ENCODE measurements at regions not wholly inside any gene's neighbourhood (a gene's known extent, or its start where the extent isn't known, plus 50 kb on each side); places are given as distances from the start of the nearest gene placed in this dataset.

- Mint-ChIP-seq H3K36me3 (no peaks in the 10 kb centered on the region), H3K4me1 (no peaks in the 10 kb centered on the region), H3K4me3 (no peak overlapping the region), H3K27me3 (no peaks in the 10 kb centered on the region), H3K27ac (no peak overlapping the region), H3K9me3 (peaks cover 0 to 5% (median 2%) of the 10 kb centered on the region in 7 donors)
- ATAC-seq (ENCODE audit: low read depth in 2 of 2) (no peak), DNase-seq (no peak)
Measured at GRCh38 chr7:15950299-15950698, 263.8 kb upstream of the MEOX2 start.

GRCh38 chr7:15947754-15948153 lies 261.3 kb upstream of the MEOX2 start:
- H3K9me3 Mint-ChIP-seq, result peaks cover 0 to 4% (median 1%) of the 10 kb centered on the region in 7 donors
- H3K27ac Mint-ChIP-seq, result no peak overlapping the region
- no peak overlapping the region for H3K4me3 Mint-ChIP-seq
- H3K4me1 Mint-ChIP-seq, result no peaks in the 10 kb centered on the region
- H3K36me3 Mint-ChIP-seq, result no peaks in the 10 kb centered on the region
- no peak for ATAC-seq (ENCODE audit: low read depth in 2 of 2)
- H3K27me3 Mint-ChIP-seq, result no peaks in the 10 kb centered on the region
- DNase-seq, result no peak

- H3K4me1 Mint-ChIP-seq, result no peaks in the 10 kb centered on the region
- no peaks in the 10 kb centered on the region for H3K27me3 Mint-ChIP-seq
- H3K4me3 Mint-ChIP-seq, result no peak overlapping the region
- DNase-seq (no peak), ATAC-seq (ENCODE audit: low read depth in 2 of 2) (no peak)
- H3K36me3 Mint-ChIP-seq, result no peaks in the 10 kb centered on the region
- no peak overlapping the region for H3K27ac Mint-ChIP-seq
- H3K9me3 Mint-ChIP-seq, result peaks cover 0 to 5% (median 0%) of the 10 kb centered on the region in 7 donors
Measured at GRCh38 chr7:15938115-15938514, 251.6 kb upstream of the MEOX2 start.

GRCh38 chr7:15937571-15937970 lies 251.1 kb upstream of the MEOX2 start:
- H3K36me3 Mint-ChIP-seq, result no peaks in the 10 kb centered on the region
- peaks cover 0 to 5% (median 0%) of the 10 kb centered on the region in 7 donors for H3K9me3 Mint-ChIP-seq
- no peaks in the 10 kb centered on the region for H3K27me3 Mint-ChIP-seq
- DNase-seq, result no peak
- ATAC-seq (ENCODE audit: low read depth in 2 of 2), result no peak
- H3K4me1 Mint-ChIP-seq, result no peaks in the 10 kb centered on the region
- no peak overlapping the region for H3K4me3 Mint-ChIP-seq
- no peak overlapping the region for H3K27ac Mint-ChIP-seq

GRCh38 chr7:15936991-15937390 lies 250.5 kb upstream of the MEOX2 start:
- H3K9me3 Mint-ChIP-seq, result peaks cover 0 to 5% (median 0%) of the 10 kb centered on the region in 7 donors
- no peaks in the 10 kb centered on the region for H3K27me3 Mint-ChIP-seq
- no peak overlapping the region for H3K27ac Mint-ChIP-seq
- DNase-seq, result no peak
- H3K4me3 Mint-ChIP-seq, result no peak overlapping the region
- no peaks in the 10 kb centered on the region for H3K36me3 Mint-ChIP-seq
- no peaks in the 10 kb centered on the region for H3K4me1 Mint-ChIP-seq
- no peak for ATAC-seq (ENCODE audit: low read depth in 2 of 2)

- Mint-ChIP-seq H3K4me3 (no peak overlapping the region), H3K27ac (peak overlapping the region in 1 of 6 donors; percentile 89), H3K4me1 (no peaks in the 10 kb centered on the region), H3K9me3 (peaks cover 0 to 8% (median 0%) of the 10 kb centered on the region in 7 donors), H3K27me3 (no peaks in the 10 kb centered on the region), H3K36me3 (no peaks in the 10 kb centered on the region)
- DNase-seq (no peak), ATAC-seq (ENCODE audit: low read depth in 2 of 2) (no peak)
Measured at GRCh38 chr7:15932318-15932717, 245.8 kb upstream of the MEOX2 start.

- Mint-ChIP-seq H3K4me1 (no peaks in the 10 kb centered on the region), H3K9me3 (peaks cover 0 to 10% (median 3%) of the 10 kb centered on the region in 7 donors), H3K27ac (no peak overlapping the region), H3K27me3 (no peaks in the 10 kb centered on the region), H3K36me3 (no peaks in the 10 kb centered on the region), H3K4me3 (no peak overlapping the region)
- DNase-seq, result no peak
- ATAC-seq (ENCODE audit: low read depth in 2 of 2), result no peak
Measured at GRCh38 chr7:15929411-15929810, 242.9 kb upstream of the MEOX2 start.

GRCh38 chr7:15925608-15926007 lies 239.1 kb upstream of the MEOX2 start:
- ATAC-seq (ENCODE audit: low read depth in 2 of 2), result no peak
- DNase-seq, result no peak
- Mint-ChIP-seq H3K9me3 (peaks cover 0 to 10% (median 3%) of the 10 kb centered on the region in 7 donors), H3K27ac (no peak overlapping the region), H3K4me3 (no peak overlapping the region), H3K36me3 (no peaks in the 10 kb centered on the region), H3K27me3 (no peaks in the 10 kb centered on the region), H3K4me1 (no peaks in the 10 kb centered on the region)

GRCh38 chr7:15924910-15925309 lies 238.4 kb upstream of the MEOX2 start:
- H3K27ac Mint-ChIP-seq, result no peak overlapping the region
- DNase-seq (no peak), ATAC-seq (ENCODE audit: low read depth in 2 of 2) (no peak)
- no peaks in the 10 kb centered on the region for H3K27me3 Mint-ChIP-seq
- no peaks in the 10 kb centered on the region for H3K36me3 Mint-ChIP-seq
- no peaks in the 10 kb centered on the region for H3K4me1 Mint-ChIP-seq
- peaks cover 0 to 10% (median 3%) of the 10 kb centered on the region in 7 donors for H3K9me3 Mint-ChIP-seq
- no peak overlapping the region for H3K4me3 Mint-ChIP-seq

GRCh38 chr7:15922002-15922401 lies 235.5 kb upstream of the MEOX2 start:
- ATAC-seq (ENCODE audit: low read depth in 2 of 2) (no peak), DNase-seq (no peak)
- Mint-ChIP-seq H3K9me3 (peaks cover 0 to 5% (median 0%) of the 10 kb centered on the region in 7 donors), H3K4me3 (no peak overlapping the region), H3K4me1 (no peaks in the 10 kb centered on the region), H3K36me3 (no peaks in the 10 kb centered on the region), H3K27me3 (no peaks in the 10 kb centered on the region), H3K27ac (no peak overlapping the region)

GRCh38 chr7:15921576-15921975 lies 235.1 kb upstream of the MEOX2 start:
- Mint-ChIP-seq H3K36me3 (no peaks in the 10 kb centered on the region), H3K4me3 (no peak overlapping the region), H3K27ac (no peak overlapping the region), H3K27me3 (no peaks in the 10 kb centered on the region), H3K4me1 (no peaks in the 10 kb centered on the region), H3K9me3 (peaks cover 0 to 5% (median 0%) of the 10 kb centered on the region in 7 donors)
- DNase-seq (no peak), ATAC-seq (ENCODE audit: low read depth in 2 of 2) (no peak)

- Mint-ChIP-seq H3K4me1 (no peaks in the 10 kb centered on the region), H3K36me3 (no peaks in the 10 kb centered on the region), H3K27me3 (no peaks in the 10 kb centered on the region), H3K4me3 (no peak overlapping the region), H3K9me3 (peaks cover 0 to 5% (median 0%) of the 10 kb centered on the region in 7 donors), H3K27ac (no peak overlapping the region)
- ATAC-seq (ENCODE audit: low read depth in 2 of 2) (no peak), DNase-seq (no peak)
Measured at GRCh38 chr7:15920953-15921352, 234.5 kb upstream of the MEOX2 start.

- no peaks in the 10 kb centered on the region for H3K4me1 Mint-ChIP-seq
- no peak for ATAC-seq (ENCODE audit: low read depth in 2 of 2)
- no peaks in the 10 kb centered on the region for H3K27me3 Mint-ChIP-seq
- no peak overlapping the region for H3K27ac Mint-ChIP-seq
- no peak overlapping the region for H3K4me3 Mint-ChIP-seq
- DNase-seq, result no peak
- no peaks in the 10 kb centered on the region for H3K36me3 Mint-ChIP-seq
- peaks cover 0 to 4% (median 0%) of the 10 kb centered on the region in 7 donors for H3K9me3 Mint-ChIP-seq
Measured at GRCh38 chr7:15916681-15917380, 230.3 kb upstream of the MEOX2 start.

- peaks cover 0 to 4% (median 0%) of the 10 kb centered on the region in 7 donors for H3K9me3 Mint-ChIP-seq
- H3K4me1 Mint-ChIP-seq, result no peaks in the 10 kb centered on the region
- H3K27ac Mint-ChIP-seq, result no peak overlapping the region
- ATAC-seq (ENCODE audit: low read depth in 2 of 2), result no peak
- no peak overlapping the region for H3K4me3 Mint-ChIP-seq
- no peaks in the 10 kb centered on the region for H3K27me3 Mint-ChIP-seq
- DNase-seq, result no peak
- no peaks in the 10 kb centered on the region for H3K36me3 Mint-ChIP-seq
Measured at GRCh38 chr7:15915686-15916293, 229.3 kb upstream of the MEOX2 start.
